ENCODE measurements at regions not wholly inside any gene's neighbourhood (a gene's known extent, or its start where the extent isn't known, plus 50 kb on each side); places are given as distances from the start of the nearest gene placed in this dataset.

DNA sequence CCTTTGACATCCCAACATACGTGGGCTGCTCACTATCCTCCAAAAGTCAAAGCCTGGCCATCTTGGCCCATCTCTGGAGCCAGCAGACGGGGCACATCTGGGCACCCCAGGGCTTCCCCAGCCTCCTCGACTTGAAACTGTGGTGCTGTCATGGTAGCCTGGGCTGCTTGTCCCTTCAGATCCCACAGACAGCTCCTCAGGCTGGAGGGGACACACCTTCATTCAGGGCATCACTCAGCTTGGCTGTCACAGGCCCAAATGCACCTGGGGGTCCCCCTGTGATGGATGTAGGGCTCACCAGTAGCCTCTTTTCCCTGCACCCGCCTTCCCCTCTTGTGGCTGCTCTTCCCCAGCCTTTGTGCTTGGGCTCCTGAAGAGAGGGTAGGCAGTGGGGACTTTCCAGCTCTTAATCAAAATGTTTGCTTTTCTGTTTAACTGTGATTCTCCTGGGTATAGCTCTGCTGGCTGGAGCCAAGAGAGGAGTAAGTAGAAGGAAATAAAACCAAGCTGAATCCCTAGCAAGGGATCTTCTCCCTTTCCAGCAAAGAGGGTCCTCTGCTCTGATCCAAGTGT is 92.3 kb downstream of the GYPC start:
- TF ChIP-seq, protein P1, sequence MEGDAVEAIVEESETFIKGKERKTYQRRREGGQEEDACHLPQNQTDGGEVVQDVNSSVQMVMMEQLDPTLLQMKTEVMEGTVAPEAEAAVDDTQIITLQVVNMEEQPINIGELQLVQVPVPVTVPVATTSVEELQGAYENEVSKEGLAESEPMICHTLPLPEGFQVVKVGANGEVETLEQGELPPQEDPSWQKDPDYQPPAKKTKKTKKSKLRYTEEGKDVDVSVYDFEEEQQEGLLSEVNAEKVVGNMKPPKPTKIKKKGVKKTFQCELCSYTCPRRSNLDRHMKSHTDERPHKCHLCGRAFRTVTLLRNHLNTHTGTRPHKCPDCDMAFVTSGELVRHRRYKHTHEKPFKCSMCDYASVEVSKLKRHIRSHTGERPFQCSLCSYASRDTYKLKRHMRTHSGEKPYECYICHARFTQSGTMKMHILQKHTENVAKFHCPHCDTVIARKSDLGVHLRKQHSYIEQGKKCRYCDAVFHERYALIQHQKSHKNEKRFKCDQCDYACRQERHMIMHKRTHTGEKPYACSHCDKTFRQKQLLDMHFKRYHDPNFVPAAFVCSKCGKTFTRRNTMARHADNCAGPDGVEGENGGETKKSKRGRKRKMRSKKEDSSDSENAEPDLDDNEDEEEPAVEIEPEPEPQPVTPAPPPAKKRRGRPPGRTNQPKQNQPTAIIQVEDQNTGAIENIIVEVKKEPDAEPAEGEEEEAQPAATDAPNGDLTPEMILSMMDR (IDR thresholded peaks at IDR 0.05) = no peak
- no peak for TF ChIP-seq EP300 (IDR thresholded peaks at IDR 0.05)
